Pulmonary artery endothelial cell (primary cell): ENCODE measurements at regions not wholly inside any gene's neighbourhood (a gene's known extent, or its start where the extent isn't known, plus 50 kb on each side); places are given as distances from the start of the nearest gene placed in this dataset.
"Not testable (repeated sequence)": the region's sequence is repeated elsewhere in the genome, so short reads cannot be mapped to it uniquely, and the experiment has no call there.

ENCODE experiments used
- DNase-seq: peaks from one replicate; pipeline ENCODE4 v3.0.0-alpha.2; 2011; ENCODE audit warnings: low read depth, low spot score

GRCh38 chr3:6491768-6492167 lies 369.1 kb upstream of the GRM7 start:
- DNase-seq = no peak

- no peak for DNase-seq
Observed at GRCh38 chr3:6492306-6492705, 368.6 kb upstream of the GRM7 start.

- not testable (repeated sequence) for DNase-seq
Observed at GRCh38 chr3:6498944-6499343, 362.0 kb upstream of the GRM7 start.

- no peak for DNase-seq
Observed at GRCh38 chr3:6504347-6504746, 356.6 kb upstream of the GRM7 start.

- no peak for DNase-seq
Observed at GRCh38 chr3:6504834-6505233, 356.1 kb upstream of the GRM7 start.

GRCh38 chr3:6508410-6508759 lies 352.5 kb upstream of the GRM7 start:
- DNase-seq = no peak

GRCh38 chr3:6509576-6509975 lies 351.3 kb upstream of the GRM7 start:
- DNase-seq = no peak

GRCh38 chr3:6510713-6511112 lies 350.2 kb upstream of the GRM7 start:
- no peak for DNase-seq

GRCh38 chr3:6512172-6512800 lies 348.6 kb upstream of the GRM7 start:
- DNase-seq = no peak

- DNase-seq = no peak
Observed at GRCh38 chr3:6516143-6516542, 344.8 kb upstream of the GRM7 start.

GRCh38 chr3:6516694-6517093 lies 344.2 kb upstream of the GRM7 start:
- no peak for DNase-seq

- DNase-seq = no peak
Observed at GRCh38 chr3:6518709-6519345, 342.1 kb upstream of the GRM7 start.

- DNase-seq = no peak
Observed at GRCh38 chr3:6521369-6522113, 339.4 kb upstream of the GRM7 start.

GRCh38 chr3:6522191-6522590 lies 338.7 kb upstream of the GRM7 start:
- no peak for DNase-seq

- no peak for DNase-seq
Observed at GRCh38 chr3:6523043-6523442, 337.9 kb upstream of the GRM7 start.

- DNase-seq = no peak
Observed at GRCh38 chr3:6524479-6524878, 336.4 kb upstream of the GRM7 start.

- DNase-seq = no peak
Observed at GRCh38 chr3:6526321-6526720, 334.6 kb upstream of the GRM7 start.

- no peak for DNase-seq
Observed at GRCh38 chr3:6526861-6527260, 334.1 kb upstream of the GRM7 start.

GRCh38 chr3:6528951-6529350 lies 332.0 kb upstream of the GRM7 start:
- DNase-seq = no peak

GRCh38 chr3:6531153-6531552 lies 329.8 kb upstream of the GRM7 start:
- no peak for DNase-seq

- DNase-seq = no peak
Observed at GRCh38 chr3:6532101-6532500, 328.8 kb upstream of the GRM7 start.

- no peak for DNase-seq
Observed at GRCh38 chr3:6540981-6541380, 319.9 kb upstream of the GRM7 start.

- DNase-seq = no peak
Observed at GRCh38 chr3:6542795-6543194, 318.1 kb upstream of the GRM7 start.
